Stomach (tissue), 4 donors: ENCODE measurements at regions not wholly inside any gene's neighbourhood (a gene's known extent, or its start where the extent isn't known, plus 50 kb on each side); places are given as distances from the start of the nearest gene placed in this dataset.

ENCODE experiments used
- EP300 ChIP-seq: sonication (generic); formaldehyde crosslinking; IDR thresholded peaks from one replicate; pipeline ENCODE4 v1.6.1; 2017; ENCODE audit warnings: antibody characterized with exemption
- POLR2A ChIP-seq, 4 donors: fragments of 450-650 bp; IDR thresholded peaks; one replicate each; pipeline ENCODE4 v1.6.1; 2016; ENCODE audit warnings: antibody characterized with exemption in 4 of 4, control low read depth in 2 of 4, mild to moderate bottlenecking in 1 of 4, moderate library complexity in 1 of 4
- TF ChIP-seq, protein P1 (sequence below), 7 experiments: fragments of 450-650 bp in 4 of 7; fragments of 200-600 bp in 3 of 7; sonication (generic) in 3 of 7; IDR thresholded peaks; one replicate each; pipeline ENCODE4 v1.5.1; 2016 to 2019; ENCODE audit warnings: antibody characterized with exemption in 7 of 7, control low read depth in 2 of 7, mild to moderate bottlenecking in 1 of 7

DNA sequence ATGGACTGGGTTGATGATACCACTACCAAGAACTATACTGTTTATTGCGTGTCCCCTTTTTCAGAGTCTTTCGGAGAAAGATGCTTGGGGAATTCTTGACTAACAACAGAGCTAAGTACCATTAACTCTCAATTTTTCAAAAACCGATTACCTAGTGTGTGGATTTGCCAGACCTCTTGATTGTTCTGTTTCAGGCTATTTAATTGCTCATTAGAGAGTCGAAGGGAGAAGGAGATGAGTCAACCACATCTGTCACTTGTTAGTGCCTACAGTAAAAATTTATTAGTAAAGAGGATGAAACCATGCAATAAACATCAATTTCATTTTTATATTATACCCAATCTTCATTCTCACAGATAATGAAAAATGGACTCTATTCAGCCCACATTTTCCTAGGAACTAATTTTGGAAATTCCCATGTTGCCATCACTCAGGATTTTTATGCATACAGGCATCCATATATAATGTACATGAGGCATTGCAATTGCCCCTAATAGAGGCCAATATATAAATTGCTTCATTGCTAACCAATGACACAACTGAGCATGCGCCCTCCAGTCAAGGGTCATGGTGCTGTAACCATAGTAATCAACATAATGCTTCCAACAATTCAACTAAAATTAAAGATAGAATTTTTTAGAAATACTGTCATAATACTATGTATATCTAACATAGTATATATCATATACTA lies 541.7 kb downstream of the TBL1XR1 start:
- TF ChIP-seq POLR2A (IDR thresholded peaks at IDR 0.05) (no peak), EP300 (no peak)
- TF ChIP-seq, protein P1, sequence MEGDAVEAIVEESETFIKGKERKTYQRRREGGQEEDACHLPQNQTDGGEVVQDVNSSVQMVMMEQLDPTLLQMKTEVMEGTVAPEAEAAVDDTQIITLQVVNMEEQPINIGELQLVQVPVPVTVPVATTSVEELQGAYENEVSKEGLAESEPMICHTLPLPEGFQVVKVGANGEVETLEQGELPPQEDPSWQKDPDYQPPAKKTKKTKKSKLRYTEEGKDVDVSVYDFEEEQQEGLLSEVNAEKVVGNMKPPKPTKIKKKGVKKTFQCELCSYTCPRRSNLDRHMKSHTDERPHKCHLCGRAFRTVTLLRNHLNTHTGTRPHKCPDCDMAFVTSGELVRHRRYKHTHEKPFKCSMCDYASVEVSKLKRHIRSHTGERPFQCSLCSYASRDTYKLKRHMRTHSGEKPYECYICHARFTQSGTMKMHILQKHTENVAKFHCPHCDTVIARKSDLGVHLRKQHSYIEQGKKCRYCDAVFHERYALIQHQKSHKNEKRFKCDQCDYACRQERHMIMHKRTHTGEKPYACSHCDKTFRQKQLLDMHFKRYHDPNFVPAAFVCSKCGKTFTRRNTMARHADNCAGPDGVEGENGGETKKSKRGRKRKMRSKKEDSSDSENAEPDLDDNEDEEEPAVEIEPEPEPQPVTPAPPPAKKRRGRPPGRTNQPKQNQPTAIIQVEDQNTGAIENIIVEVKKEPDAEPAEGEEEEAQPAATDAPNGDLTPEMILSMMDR (IDR thresholded peaks at IDR 0.05): no peak
